ENCODE measurements at regions not wholly inside any gene's neighbourhood (a gene's known extent, or its start where the extent isn't known, plus 50 kb on each side); places are given as distances from the start of the nearest gene placed in this dataset.
"Not testable (repeated sequence)": the region's sequence is repeated elsewhere in the genome, so short reads cannot be mapped to it uniquely, and the experiment has no call there.

DNA sequence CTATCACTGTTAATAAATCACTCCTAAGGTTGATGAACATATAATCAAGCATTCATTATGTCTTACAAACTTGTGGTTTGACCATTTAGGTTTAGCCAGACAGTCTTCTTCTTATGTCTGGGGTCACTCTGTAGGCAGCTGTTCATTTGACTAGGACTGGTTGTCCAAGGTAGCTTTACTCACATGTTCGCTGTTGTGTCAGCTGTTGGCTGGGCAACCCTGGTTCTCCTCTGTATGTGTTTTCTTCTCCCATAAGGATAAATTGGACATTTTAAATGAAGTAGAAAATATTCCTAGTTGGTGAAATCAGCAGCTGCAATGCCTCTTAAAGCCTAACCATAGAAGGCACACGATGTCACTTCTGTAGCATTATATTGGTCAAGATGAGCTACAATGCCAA is 635.1 kb downstream of the EPHA3 start:
- no peak overlapping the region for H3K4me2 ChIP-seq (replicated peaks; ENCODE audit: extremely low read depth, low read length, poor library complexity, severe bottlenecking)
- no peak for DNase-seq
- no peak overlapping the region for H3K27ac ChIP-seq (ENCODE audit: low read depth in 1 of 2, low read length in 2 of 2)
- H3K9me3 Mint-ChIP-seq, result peaks cover 3 to 9% (median 7%) of the 10 kb centered on the region in 7 donors
- no peak overlapping the region for H3K4me3 ChIP-seq (replicated peaks in 1 of 3; ENCODE audit: low read depth in 2 of 3, low read length in 3 of 3)
- no peaks in the 10 kb centered on the region for H3K36me3 ChIP-seq (replicated peaks in 1 of 2; ENCODE audit: control insufficient read depth in 1 of 2, insufficient read depth in 2 of 2, low read length in 2 of 2)
- TF ChIP-seq, protein P1, sequence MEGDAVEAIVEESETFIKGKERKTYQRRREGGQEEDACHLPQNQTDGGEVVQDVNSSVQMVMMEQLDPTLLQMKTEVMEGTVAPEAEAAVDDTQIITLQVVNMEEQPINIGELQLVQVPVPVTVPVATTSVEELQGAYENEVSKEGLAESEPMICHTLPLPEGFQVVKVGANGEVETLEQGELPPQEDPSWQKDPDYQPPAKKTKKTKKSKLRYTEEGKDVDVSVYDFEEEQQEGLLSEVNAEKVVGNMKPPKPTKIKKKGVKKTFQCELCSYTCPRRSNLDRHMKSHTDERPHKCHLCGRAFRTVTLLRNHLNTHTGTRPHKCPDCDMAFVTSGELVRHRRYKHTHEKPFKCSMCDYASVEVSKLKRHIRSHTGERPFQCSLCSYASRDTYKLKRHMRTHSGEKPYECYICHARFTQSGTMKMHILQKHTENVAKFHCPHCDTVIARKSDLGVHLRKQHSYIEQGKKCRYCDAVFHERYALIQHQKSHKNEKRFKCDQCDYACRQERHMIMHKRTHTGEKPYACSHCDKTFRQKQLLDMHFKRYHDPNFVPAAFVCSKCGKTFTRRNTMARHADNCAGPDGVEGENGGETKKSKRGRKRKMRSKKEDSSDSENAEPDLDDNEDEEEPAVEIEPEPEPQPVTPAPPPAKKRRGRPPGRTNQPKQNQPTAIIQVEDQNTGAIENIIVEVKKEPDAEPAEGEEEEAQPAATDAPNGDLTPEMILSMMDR (IDR thresholded peaks at IDR 0.05), result no peak
- no peaks in the 10 kb centered on the region for H3K79me2 ChIP-seq (ENCODE audit: insufficient read depth, low read length)
- intact Hi-C loops (cut with micrococcal nuclease), result no loop called here
- H3K4me3 Mint-ChIP-seq, result no peak overlapping the region
- H3K9ac ChIP-seq (ENCODE audit: insufficient read depth, low read length, poor library complexity, severe bottlenecking), result no peak overlapping the region
- no peaks in the 10 kb centered on the region for H3K27me3 Mint-ChIP-seq (ENCODE audit: low read depth in 3 of 3)
- H3K27me3 ChIP-seq (ENCODE audit: control insufficient read depth in 2 of 2, insufficient read depth in 2 of 2, low read length in 2 of 2), result no peaks in the 10 kb centered on the region
- peaks cover 0 to 5% of the 10 kb centered on the region in 2 donors for H3K9me3 ChIP-seq (replicated peaks in 1 of 2; ENCODE audit: control insufficient read depth in 1 of 2, insufficient read depth in 1 of 2, low read length in 2 of 2)
- no peak overlapping the region for H2AFZ ChIP-seq (ENCODE audit: insufficient read depth, low read depth, low read length, poor library complexity, severe bottlenecking)
- H3K36me3 Mint-ChIP-seq, result no peaks in the 10 kb centered on the region
- H4K20me1 ChIP-seq (ENCODE audit: insufficient read depth, low read length), result no peaks in the 10 kb centered on the region
- H3K4me1 ChIP-seq (ENCODE audit: control insufficient read depth in 1 of 2, insufficient read depth in 2 of 2, low read length in 2 of 2), result no peaks in the 10 kb centered on the region
- H3K27ac Mint-ChIP-seq, result no peak overlapping the region
- H3K4me1 Mint-ChIP-seq, result no peaks in the 10 kb centered on the region
- no CpG with 5 or more reads among the region's 2 CpGs for WGBS (ENCODE audit: insufficient coverage)

DNA sequence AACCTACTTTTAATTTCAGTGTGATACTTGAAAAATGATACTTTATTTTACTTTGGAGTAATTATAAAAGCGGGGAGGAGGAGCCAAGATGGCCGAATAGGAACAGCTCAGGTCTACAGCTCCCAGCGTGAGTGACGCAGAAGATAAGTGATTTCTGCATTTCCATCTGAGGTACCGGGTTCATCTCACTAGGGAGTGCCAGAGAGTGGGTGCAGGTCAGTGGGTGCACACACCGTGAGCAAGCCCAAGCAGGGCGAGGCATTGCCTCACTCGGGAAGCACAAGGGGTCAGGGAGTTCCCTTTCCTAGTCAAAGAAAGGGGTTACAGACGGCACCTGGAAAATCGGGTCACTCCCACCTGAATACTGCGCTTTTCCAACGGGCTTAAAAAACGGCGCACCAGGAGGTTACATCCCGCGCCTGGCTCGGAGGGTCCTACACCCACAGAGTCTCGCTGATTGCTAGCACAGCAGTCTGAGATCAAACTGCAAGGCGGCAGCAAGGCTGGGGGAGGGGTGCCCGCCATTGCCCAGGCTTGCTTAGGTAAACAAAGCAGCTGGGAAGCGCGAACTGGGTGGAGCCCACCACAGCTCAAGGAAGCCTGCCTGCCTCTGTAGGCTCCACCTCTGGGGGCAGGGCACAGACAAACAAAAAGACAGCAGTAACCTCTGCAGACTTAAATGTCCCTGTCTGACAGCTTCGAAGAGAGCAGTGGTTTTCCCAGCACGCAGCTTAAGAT is 640.3 kb downstream of the EPHA3 start:
- H4K20me1 ChIP-seq (ENCODE audit: insufficient read depth, low read length); H3K4me3 ChIP-seq (replicated peaks in 1 of 3; ENCODE audit: low read depth in 2 of 3, low read length in 3 of 3); DNase-seq; H3K27ac ChIP-seq (ENCODE audit: low read depth in 1 of 2, low read length in 2 of 2); H3K4me1 Mint-ChIP-seq; H3K27ac Mint-ChIP-seq; H3K4me2 ChIP-seq (replicated peaks; ENCODE audit: extremely low read depth, low read length, poor library complexity, severe bottlenecking); H3K79me2 ChIP-seq (ENCODE audit: insufficient read depth, low read length); H3K36me3 Mint-ChIP-seq; H3K4me1 ChIP-seq (ENCODE audit: control insufficient read depth in 1 of 2, insufficient read depth in 2 of 2, low read length in 2 of 2); H3K27me3 Mint-ChIP-seq (ENCODE audit: low read depth in 3 of 3); H3K4me3 Mint-ChIP-seq; H3K9me3 ChIP-seq (replicated peaks in 1 of 2; ENCODE audit: control insufficient read depth in 1 of 2, insufficient read depth in 1 of 2, low read length in 2 of 2); H3K9ac ChIP-seq (ENCODE audit: insufficient read depth, low read length, poor library complexity, severe bottlenecking); intact Hi-C loops (cut with micrococcal nuclease); H3K36me3 ChIP-seq (replicated peaks in 1 of 2; ENCODE audit: control insufficient read depth in 1 of 2, insufficient read depth in 2 of 2, low read length in 2 of 2); H2AFZ ChIP-seq (ENCODE audit: insufficient read depth, low read depth, low read length, poor library complexity, severe bottlenecking); H3K27me3 ChIP-seq (ENCODE audit: control insufficient read depth in 2 of 2, insufficient read depth in 2 of 2, low read length in 2 of 2): not testable (repeated sequence)
- 98% methylated on average over 9 of the region's 24 CpGs for WGBS (ENCODE audit: insufficient coverage)
- peaks cover 6 to 17% (median 9%) of the 10 kb centered on the region in 7 donors for H3K9me3 Mint-ChIP-seq
